Calu3 (cell line): ENCODE measurements at regions not wholly inside any gene's neighbourhood (a gene's known extent, or its start where the extent isn't known, plus 50 kb on each side); places are given as distances from the start of the nearest gene placed in this dataset.

Experiments
- BruUV-seq: library from RNA; stranded (reverse); fragments of 400-500 nt; replicated peaks from 2 replicates; lab custom pipeline; 2021; lab: Mats Ljungman, UMichigan
- CTCF ChIA-PET: fragments of 300-600 bp; sonication (Branson Sonifier 250); formaldehyde crosslinking; loops from one replicate; lab custom pipeline; 2022; ENCODE audit warnings: antibody characterized with exemption; lab: Charles Lee
- DNase-seq: peaks from one replicate; pipeline ENCODE4 v3.0.0; 2022
- H3K27ac Mint-ChIP-seq: one replicate; pipeline ENCODE4 v1.8.0; 2022; ENCODE audit warnings: mixed read lengths; ENCODE audit not compliant: unreplicated experiment
- H3K27me3 Mint-ChIP-seq: one replicate; pipeline ENCODE4 v1.8.0; 2022; ENCODE audit warnings: mixed read lengths; ENCODE audit not compliant: unreplicated experiment
- H3K36me3 Mint-ChIP-seq: one replicate; pipeline ENCODE4 v1.8.0; 2022; ENCODE audit warnings: mild to moderate bottlenecking, moderate library complexity, mixed read lengths; ENCODE audit not compliant: insufficient read depth, unreplicated experiment
- H3K4me1 Mint-ChIP-seq: one replicate; pipeline ENCODE4 v1.8.0; 2022; ENCODE audit warnings: mild to moderate bottlenecking, low read depth, mixed read lengths; ENCODE audit not compliant: unreplicated experiment
- H3K4me3 Mint-ChIP-seq: one replicate; pipeline ENCODE4 v1.8.0; 2022; ENCODE audit warnings: mild to moderate bottlenecking, low read depth, moderate library complexity, mixed read lengths; ENCODE audit not compliant: unreplicated experiment
- H3K9me3 Mint-ChIP-seq: one replicate; pipeline ENCODE4 v1.8.0; 2022; ENCODE audit warnings: low read depth, mixed read lengths; ENCODE audit not compliant: unreplicated experiment
- intact Hi-C: fragments of 100-400 bp; cut with micrococcal nuclease; formaldehyde crosslinking; loops from one replicate; pipeline ENCODE4 v1.10.0; 2022; ENCODE audit not compliant: unreplicated experiment
- TF ChIP-seq, protein P1 (sequence below): fragments of 200-600 bp; IDR thresholded peaks from one replicate; pipeline ENCODE4 v1.8.0; 2022; ENCODE audit warnings: antibody characterized with exemption; ENCODE audit not compliant: unreplicated experiment

DNA sequence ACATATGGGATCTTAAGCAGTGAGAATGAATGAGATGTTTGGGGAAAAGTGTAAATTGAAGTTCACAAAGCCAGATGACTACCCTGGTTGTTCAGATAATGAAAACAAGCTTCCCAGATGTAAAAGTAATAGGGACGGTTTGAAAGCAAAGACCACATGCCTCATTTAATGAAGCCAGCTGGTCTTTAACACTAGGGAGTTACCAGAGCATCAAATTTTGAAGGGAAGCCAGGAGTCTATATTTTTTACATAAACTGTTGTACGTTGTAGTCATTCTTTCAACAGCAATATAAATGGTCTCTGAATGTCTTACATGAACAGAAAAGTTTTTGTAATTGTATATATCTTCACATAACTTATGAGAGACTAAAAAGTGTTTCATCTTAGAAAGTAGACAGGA lies 2604.5 kb upstream of the PCDH20 start:
- Mint-ChIP-seq H3K9me3 (peaks cover 6% of the 10 kb centered on the region), H3K4me1 (no peaks in the 10 kb centered on the region), H3K36me3 (no peaks in the 10 kb centered on the region), H3K27me3 (no peaks in the 10 kb centered on the region), H3K4me3 (no peak overlapping the region), H3K27ac (no peak overlapping the region)
- TF ChIP-seq, protein P1, sequence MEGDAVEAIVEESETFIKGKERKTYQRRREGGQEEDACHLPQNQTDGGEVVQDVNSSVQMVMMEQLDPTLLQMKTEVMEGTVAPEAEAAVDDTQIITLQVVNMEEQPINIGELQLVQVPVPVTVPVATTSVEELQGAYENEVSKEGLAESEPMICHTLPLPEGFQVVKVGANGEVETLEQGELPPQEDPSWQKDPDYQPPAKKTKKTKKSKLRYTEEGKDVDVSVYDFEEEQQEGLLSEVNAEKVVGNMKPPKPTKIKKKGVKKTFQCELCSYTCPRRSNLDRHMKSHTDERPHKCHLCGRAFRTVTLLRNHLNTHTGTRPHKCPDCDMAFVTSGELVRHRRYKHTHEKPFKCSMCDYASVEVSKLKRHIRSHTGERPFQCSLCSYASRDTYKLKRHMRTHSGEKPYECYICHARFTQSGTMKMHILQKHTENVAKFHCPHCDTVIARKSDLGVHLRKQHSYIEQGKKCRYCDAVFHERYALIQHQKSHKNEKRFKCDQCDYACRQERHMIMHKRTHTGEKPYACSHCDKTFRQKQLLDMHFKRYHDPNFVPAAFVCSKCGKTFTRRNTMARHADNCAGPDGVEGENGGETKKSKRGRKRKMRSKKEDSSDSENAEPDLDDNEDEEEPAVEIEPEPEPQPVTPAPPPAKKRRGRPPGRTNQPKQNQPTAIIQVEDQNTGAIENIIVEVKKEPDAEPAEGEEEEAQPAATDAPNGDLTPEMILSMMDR: no peak
- BruUV-seq: no TSS peak
- no peak for DNase-seq
- CTCF ChIA-PET: no interaction called here
- intact Hi-C loops: no loop called here

DNA sequence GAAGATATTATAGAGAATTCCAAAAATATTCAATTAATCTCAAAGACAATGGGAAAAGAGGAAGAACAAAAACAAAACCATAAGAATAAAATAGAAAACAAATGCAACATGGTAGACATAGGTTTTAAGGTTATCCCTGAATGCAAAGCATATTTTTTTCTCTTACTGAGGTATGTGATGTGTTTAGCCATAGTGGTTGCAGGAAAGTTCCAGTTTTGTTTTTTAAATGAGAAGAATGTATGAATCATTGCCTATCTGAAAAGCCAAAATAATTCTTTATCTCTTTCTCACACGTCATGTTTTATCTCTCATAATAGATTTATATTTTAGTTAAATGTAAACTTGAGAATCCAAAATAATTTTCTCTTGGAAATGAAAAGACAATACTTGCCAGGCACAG lies 2591.7 kb upstream of the PCDH20 start:
- Mint-ChIP-seq H3K36me3 (no peaks in the 10 kb centered on the region), H3K27me3 (no peaks in the 10 kb centered on the region), H3K4me3 (no peak overlapping the region), H3K27ac (no peak overlapping the region), H3K9me3 (no peaks in the 10 kb centered on the region), H3K4me1 (no peaks in the 10 kb centered on the region)
- intact Hi-C loops: no loop called here
- CTCF ChIA-PET: no interaction called here
- TF ChIP-seq, protein P1: no peak
- no peak for DNase-seq
- BruUV-seq: no TSS peak

DNA sequence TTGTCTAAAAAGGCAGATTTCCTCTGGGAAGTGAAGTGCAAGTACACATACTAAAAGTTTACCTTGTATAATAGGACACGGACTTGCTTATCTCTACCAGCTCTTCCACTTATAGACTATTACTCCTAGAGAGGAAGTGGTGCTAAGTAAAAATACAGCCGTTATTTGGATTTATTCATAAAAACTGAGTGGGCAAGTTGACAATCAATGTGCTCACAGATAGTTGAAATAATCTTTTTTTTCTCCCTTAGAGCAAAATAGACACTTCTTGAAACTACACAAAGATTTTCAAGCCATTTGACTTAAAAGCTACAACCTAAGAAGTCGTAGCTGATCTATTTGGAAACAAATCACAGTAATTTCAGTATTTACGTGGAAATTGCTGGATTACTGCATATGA lies 2584.7 kb upstream of the PCDH20 start:
- Mint-ChIP-seq H3K4me1 (no peaks in the 10 kb centered on the region), H3K9me3 (peaks cover 3% of the 10 kb centered on the region), H3K4me3 (no peak overlapping the region), H3K36me3 (no peaks in the 10 kb centered on the region), H3K27me3 (no peaks in the 10 kb centered on the region), H3K27ac (no peak overlapping the region)
- TF ChIP-seq, protein P1: no peak
- BruUV-seq: no TSS peak
- intact Hi-C loops: no loop called here
- CTCF ChIA-PET: no interaction called here
- DNase-seq: no peak

DNA sequence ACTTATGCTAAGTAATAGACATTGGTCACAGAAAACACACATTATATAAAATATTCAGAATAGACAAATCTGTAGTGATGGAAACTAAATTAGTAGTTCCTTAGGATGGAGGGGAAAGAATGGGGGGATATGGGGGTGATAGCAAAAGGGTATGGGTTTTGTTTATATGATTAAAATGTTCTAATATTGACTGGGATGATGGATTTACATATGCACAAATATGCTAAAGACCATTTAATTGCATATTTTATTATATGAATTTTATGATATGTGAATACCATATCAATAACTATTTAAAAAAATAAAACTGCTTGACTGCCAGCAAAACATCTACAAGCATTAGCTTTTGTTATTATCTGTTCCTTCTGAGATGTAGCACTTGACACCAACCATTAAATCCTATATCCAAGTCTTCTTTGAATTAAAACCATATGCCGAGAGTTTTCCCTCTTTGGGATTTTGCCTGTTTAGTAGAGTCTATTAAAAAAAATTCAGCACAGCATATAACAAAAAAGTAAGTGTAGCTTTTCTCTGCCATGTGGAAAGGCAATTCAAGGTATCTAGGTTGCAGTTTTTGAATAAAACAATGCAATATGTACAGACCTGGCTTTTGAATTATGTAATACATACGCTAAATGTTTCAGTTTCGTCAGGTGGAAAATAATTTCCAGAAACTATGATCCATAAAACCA lies 2584.1 kb upstream of the PCDH20 start:
- Mint-ChIP-seq H3K27ac (no peak overlapping the region), H3K9me3 (peaks cover 3% of the 10 kb centered on the region), H3K4me1 (no peaks in the 10 kb centered on the region), H3K4me3 (no peak overlapping the region), H3K27me3 (no peaks in the 10 kb centered on the region), H3K36me3 (no peaks in the 10 kb centered on the region)
- intact Hi-C loops: no loop called here
- TF ChIP-seq, protein P1: no peak
- CTCF ChIA-PET: no interaction called here
- DNase-seq: no peak
- BruUV-seq: no TSS peak
